Spleen (tissue), 7 donors: ENCODE measurements at regions not wholly inside any gene's neighbourhood (a gene's known extent, or its start where the extent isn't known, plus 50 kb on each side); places are given as distances from the start of the nearest gene placed in this dataset.

Experiments used
- POLR2AphosphoS5 ChIP-seq, 3 donors: sonication (generic); formaldehyde crosslinking; IDR thresholded peaks; one replicate each; pipeline ENCODE4 v1.5.1; 2017; ENCODE audit warnings: antibody characterized with exemption in 3 of 3
- TF ChIP-seq, protein P1 (sequence below), 11 experiments: fragments of 200-600 bp in 7 of 11; fragments of 450-650 bp in 4 of 11; sonication (generic) in 4 of 11; IDR thresholded peaks in 8 of 11; conservative IDR thresholded peaks in 3 of 11; 1 replicate in 7 of 11; 2 replicates in 4 of 11; pipeline versions ENCODE4 v1.4.0 to v1.8.0; 2016 to 2021; ENCODE audit warnings: antibody characterized with exemption in 11 of 11, inconsistent platforms in 4 of 11, mild to moderate bottlenecking in 1 of 11
- donor health status: DM: no; HTN: no; CAD: no; lungs with moderate emphysema.
- donor health status: DM: no; HTN: no; CAD: no.
- donor health status: DM: no; HTN: no; CAD: no.

DNA sequence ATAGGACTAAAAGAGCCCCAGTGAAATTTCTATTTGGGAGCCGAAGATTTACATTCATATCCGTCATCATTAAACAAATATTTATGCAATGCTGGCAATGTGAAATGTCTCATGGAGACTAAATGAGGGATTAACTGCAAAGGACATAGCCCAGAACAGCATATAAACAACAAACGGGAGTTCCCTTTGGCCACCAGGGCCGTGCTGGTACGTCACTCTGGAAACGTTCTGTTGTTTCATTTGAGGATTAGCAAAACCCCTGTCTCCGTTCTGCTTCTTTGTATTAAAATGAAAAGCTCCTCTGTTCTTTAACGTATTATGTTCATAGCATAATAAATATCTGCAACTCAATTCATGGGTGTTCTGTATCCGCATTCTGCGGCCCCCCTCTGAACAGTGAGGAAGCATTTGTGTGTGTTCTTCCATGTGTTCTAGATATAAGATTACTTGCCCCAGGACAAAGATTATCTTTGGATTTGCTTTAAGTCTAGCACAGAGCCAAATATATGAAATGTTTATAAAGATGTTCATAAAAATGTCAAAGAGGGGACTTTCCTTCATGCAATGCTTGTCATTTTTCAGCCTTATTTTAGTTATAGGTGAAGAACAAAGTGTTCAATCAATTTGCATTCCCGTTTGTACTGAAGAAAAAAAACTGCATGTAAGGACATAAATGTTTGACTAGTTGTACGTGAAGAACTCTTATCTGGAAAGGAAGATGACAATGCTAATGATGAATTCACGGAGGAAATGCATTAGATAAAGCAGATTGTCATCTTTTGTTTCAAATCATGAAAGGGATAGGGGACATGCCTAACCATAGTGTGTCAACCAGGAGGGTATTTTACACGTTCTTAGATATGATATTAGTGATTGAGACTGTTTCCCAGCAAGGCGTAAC, 90.0 kb upstream of the TNFAIP3 start:
- TF ChIP-seq, protein P1, sequence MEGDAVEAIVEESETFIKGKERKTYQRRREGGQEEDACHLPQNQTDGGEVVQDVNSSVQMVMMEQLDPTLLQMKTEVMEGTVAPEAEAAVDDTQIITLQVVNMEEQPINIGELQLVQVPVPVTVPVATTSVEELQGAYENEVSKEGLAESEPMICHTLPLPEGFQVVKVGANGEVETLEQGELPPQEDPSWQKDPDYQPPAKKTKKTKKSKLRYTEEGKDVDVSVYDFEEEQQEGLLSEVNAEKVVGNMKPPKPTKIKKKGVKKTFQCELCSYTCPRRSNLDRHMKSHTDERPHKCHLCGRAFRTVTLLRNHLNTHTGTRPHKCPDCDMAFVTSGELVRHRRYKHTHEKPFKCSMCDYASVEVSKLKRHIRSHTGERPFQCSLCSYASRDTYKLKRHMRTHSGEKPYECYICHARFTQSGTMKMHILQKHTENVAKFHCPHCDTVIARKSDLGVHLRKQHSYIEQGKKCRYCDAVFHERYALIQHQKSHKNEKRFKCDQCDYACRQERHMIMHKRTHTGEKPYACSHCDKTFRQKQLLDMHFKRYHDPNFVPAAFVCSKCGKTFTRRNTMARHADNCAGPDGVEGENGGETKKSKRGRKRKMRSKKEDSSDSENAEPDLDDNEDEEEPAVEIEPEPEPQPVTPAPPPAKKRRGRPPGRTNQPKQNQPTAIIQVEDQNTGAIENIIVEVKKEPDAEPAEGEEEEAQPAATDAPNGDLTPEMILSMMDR (IDR thresholded peaks at IDR 0.05 in 8 of 11, conservative IDR thresholded peaks at IDR 0.05 in 3 of 11) = no peak
- no peak for TF ChIP-seq POLR2AphosphoS5 (IDR thresholded peaks at IDR 0.05)
